Type B pancreatic cell (in vitro differentiated cells): ENCODE measurements at regions not wholly inside any gene's neighbourhood (a gene's known extent, or its start where the extent isn't known, plus 50 kb on each side); places are given as distances from the start of the nearest gene placed in this dataset.

Source experiments
- DNase-seq: peaks from one replicate; pipeline ENCODE4 v3.0.0; 2021; ENCODE audit warnings: mixed read lengths; ENCODE audit not compliant: unreplicated experiment; ENCODE audit errors: extremely low spot score
- H3K27ac Mint-ChIP-seq: 2 replicates; pipeline ENCODE4 v1.8.0; 2021; ENCODE audit warnings: mild to moderate bottlenecking, mixed read lengths
- H3K27me3 Mint-ChIP-seq: 2 replicates; pipeline ENCODE4 v1.8.0; 2021; ENCODE audit warnings: mixed read lengths
- H3K36me3 Mint-ChIP-seq: 2 replicates; pipeline ENCODE4 v1.8.0; 2021; ENCODE audit warnings: mixed read lengths
- H3K4me1 Mint-ChIP-seq: one replicate; pipeline ENCODE4 v1.8.0; 2021; ENCODE audit warnings: mixed read lengths; ENCODE audit not compliant: unreplicated experiment
- H3K4me3 Mint-ChIP-seq: 2 replicates; pipeline ENCODE4 v1.8.0; 2021; ENCODE audit warnings: mild to moderate bottlenecking, mixed read lengths
- H3K9me3 Mint-ChIP-seq: 2 replicates; pipeline ENCODE4 v1.8.0; 2021; ENCODE audit warnings: mixed read lengths
- CTCF ChIP-seq: fragments of 200-600 bp; sonication (generic); conservative IDR thresholded peaks from 2 replicates; pipeline ENCODE4 v1.5.0; 2021; ENCODE audit warnings: antibody characterized with exemption, mild to moderate bottlenecking

GRCh38 chr20:55211481-55211880 is 736.1 kb downstream of the DOK5 start:
- no peak overlapping the region for H3K4me3 Mint-ChIP-seq
- no peaks in the 10 kb centered on the region for H3K27me3 Mint-ChIP-seq
- no peak overlapping the region for H3K27ac Mint-ChIP-seq
- H3K9me3 Mint-ChIP-seq: no peaks in the 10 kb centered on the region
- H3K4me1 Mint-ChIP-seq: no peaks in the 10 kb centered on the region
- no peak for DNase-seq
- H3K36me3 Mint-ChIP-seq: no peaks in the 10 kb centered on the region
- TF ChIP-seq CTCF: no peak

DNA sequence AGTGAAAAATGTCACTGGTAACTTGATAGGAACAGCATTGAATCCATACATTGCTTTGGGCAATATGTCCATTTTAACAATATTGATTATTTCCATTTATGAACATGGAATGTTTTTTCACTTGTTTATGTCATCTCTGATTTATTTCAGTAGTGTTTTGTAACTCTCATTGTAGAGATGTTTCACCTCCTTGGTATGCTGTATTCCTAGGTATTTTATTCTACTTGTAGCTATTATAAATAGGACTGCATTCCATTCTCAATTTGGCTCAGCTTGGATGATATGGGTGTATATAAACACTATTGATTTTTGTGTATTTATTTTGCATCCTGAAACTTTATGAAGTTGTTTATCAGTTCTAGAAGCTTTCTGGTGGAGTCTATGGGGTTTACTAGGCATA is 730.3 kb downstream of the DOK5 start:
- no peak for DNase-seq
- Mint-ChIP-seq H3K27ac (peak overlapping the region; percentile 45), H3K36me3 (no peaks in the 10 kb centered on the region), H3K4me3 (no peak overlapping the region), H3K4me1 (no peaks in the 10 kb centered on the region), H3K9me3 (peaks cover 5% of the 10 kb centered on the region), H3K27me3 (no peaks in the 10 kb centered on the region)
- no peak for TF ChIP-seq CTCF

DNA sequence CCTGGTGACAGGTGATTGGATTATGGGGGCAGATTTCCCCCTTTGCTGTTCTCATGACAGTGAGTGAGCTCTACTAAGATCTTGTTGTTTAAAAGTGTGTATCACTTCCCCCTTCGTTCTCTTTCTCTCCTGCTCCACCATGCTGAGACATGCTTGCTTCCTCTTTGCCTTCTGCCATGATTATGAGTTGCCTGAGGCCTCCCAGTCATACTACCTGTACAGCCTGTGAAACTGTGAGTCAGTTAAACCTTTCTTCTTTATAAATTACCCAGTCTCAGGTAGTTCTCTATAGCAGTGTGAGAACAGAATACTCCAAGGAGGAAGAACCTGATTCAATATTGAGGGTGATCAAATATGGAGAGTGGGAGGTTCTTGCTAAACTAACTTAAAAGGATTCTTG is 724.9 kb downstream of the DOK5 start:
- Mint-ChIP-seq H3K4me3 (no peak overlapping the region), H3K27ac (no peak overlapping the region), H3K27me3 (no peaks in the 10 kb centered on the region), H3K36me3 (no peaks in the 10 kb centered on the region), H3K9me3 (peaks cover 6% of the 10 kb centered on the region), H3K4me1 (no peaks in the 10 kb centered on the region)
- no peak for TF ChIP-seq CTCF
- DNase-seq: no peak

GRCh38 chr20:55194947-55195346 is 719.6 kb downstream of the DOK5 start:
- no peaks in the 10 kb centered on the region for H3K9me3 Mint-ChIP-seq
- no peaks in the 10 kb centered on the region for H3K4me1 Mint-ChIP-seq
- H3K4me3 Mint-ChIP-seq: no peak overlapping the region
- H3K27me3 Mint-ChIP-seq: peaks cover 4% of the 10 kb centered on the region
- H3K36me3 Mint-ChIP-seq: no peaks in the 10 kb centered on the region
- no peak for TF ChIP-seq CTCF
- no peak overlapping the region for H3K27ac Mint-ChIP-seq
- DNase-seq: no peak

DNA sequence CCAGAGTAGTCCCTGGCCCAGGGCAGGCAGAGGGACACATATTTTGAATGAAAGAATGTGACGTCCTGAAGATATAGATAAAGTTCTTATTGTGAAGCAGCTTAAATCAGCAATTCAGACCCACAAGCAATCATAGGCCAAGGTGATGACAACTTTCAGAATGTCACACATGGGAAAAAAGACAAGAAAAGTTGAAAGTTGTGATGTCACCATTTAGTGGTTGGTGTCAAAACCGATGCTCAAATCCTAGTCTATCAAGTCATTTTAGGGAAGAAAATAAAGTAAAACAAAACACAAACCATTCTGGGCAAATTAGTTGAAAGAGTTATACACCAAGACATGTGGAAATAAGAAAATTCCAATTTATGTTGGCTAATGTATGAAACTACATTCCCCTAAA is 710.8 kb downstream of the DOK5 start:
- Mint-ChIP-seq H3K4me1 (no peaks in the 10 kb centered on the region), H3K27me3 (peaks cover 4% of the 10 kb centered on the region)

More for the DNA sequence above, 710.8 kb downstream of the DOK5 start:
- H3K4me3 Mint-ChIP-seq: no peak overlapping the region
- no peak for TF ChIP-seq CTCF
- no peaks in the 10 kb centered on the region for H3K9me3 Mint-ChIP-seq
- no peak for DNase-seq
- no peaks in the 10 kb centered on the region for H3K36me3 Mint-ChIP-seq
- no peak overlapping the region for H3K27ac Mint-ChIP-seq
